HEK293T (cell line): ENCODE measurements at regions not wholly inside any gene's neighbourhood (a gene's known extent, or its start where the extent isn't known, plus 50 kb on each side); places are given as distances from the start of the nearest gene placed in this dataset.

ENCODE experiments used
- ARNT ChIP-seq: fragments of 450-650 bp; IDR thresholded peaks from 2 replicates; pipeline ENCODE4 v1.6.1; 2017; ENCODE audit warnings: mild to moderate bottlenecking
- BHLHE40 ChIP-seq: fragments of 450-650 bp; IDR thresholded peaks from 2 replicates; pipeline ENCODE4 v1.6.1; 2016; ENCODE audit warnings: mild to moderate bottlenecking, moderate library complexity, borderline replicate concordance
- ELF4 ChIP-seq: fragments of 450-650 bp; IDR thresholded peaks from 2 replicates; pipeline ENCODE4 v1.6.1; 2017; ENCODE audit warnings: antibody characterized with exemption
- FOXA1 ChIP-seq: fragments of 450-650 bp; IDR thresholded peaks from 2 replicates; pipeline ENCODE4 v1.6.1; 2016; ENCODE audit warnings: mild to moderate bottlenecking
- FOXM1 ChIP-seq: fragments of 450-650 bp; IDR thresholded peaks from 2 replicates; pipeline ENCODE4 v1.6.1; 2017; ENCODE audit warnings: mild to moderate bottlenecking, borderline replicate concordance
- HDGF ChIP-seq: fragments of 450-650 bp; IDR thresholded peaks from 2 replicates; pipeline ENCODE4 v1.6.1; 2017; ENCODE audit warnings: antibody characterized with exemption, borderline replicate concordance
- L3MBTL2 ChIP-seq: fragments of 450-650 bp; conservative IDR thresholded peaks from 2 replicates; pipeline ENCODE4 v1.6.1; 2016; ENCODE audit warnings: mild to moderate bottlenecking
- LEF1 ChIP-seq: fragments of 450-650 bp; IDR thresholded peaks from 2 replicates; pipeline ENCODE4 v1.6.1; 2017; ENCODE audit warnings: mild to moderate bottlenecking, borderline replicate concordance
- NFRKB ChIP-seq: fragments of 450-650 bp; IDR thresholded peaks from 2 replicates; pipeline ENCODE4 v1.6.1; 2016; ENCODE audit warnings: mild to moderate bottlenecking, moderate library complexity
- PKNOX1 ChIP-seq: fragments of 450-650 bp; IDR thresholded peaks from 2 replicates; pipeline ENCODE4 v1.6.1; 2016
- SP1 ChIP-seq: fragments of 450-650 bp; IDR thresholded peaks from 2 replicates; pipeline ENCODE4 v1.6.1; 2017
- SUZ12 ChIP-seq: fragments of 450-650 bp; IDR thresholded peaks from 2 replicates; pipeline ENCODE4 v1.6.1; 2016; ENCODE audit warnings: mild to moderate bottlenecking
- TARDBP ChIP-seq: fragments of 450-650 bp; IDR thresholded peaks from 2 replicates; pipeline ENCODE4 v1.6.1; 2016
- ZNF384 ChIP-seq: fragments of 450-650 bp; IDR thresholded peaks from 2 replicates; pipeline ENCODE4 v1.6.1; 2016

- TF ChIP-seq ARNT (no peak), SP1 (no peak), SUZ12 (no peak), PKNOX1 (no peak), LEF1 (no peak), HDGF (no peak), FOXA1 (no peak), TARDBP (no peak), ELF4 (no peak), ZNF384 (no peak), BHLHE40 (no peak), FOXM1 (no peak), NFRKB (no peak), L3MBTL2 (no peak)
Measured at GRCh38 chr5:74406844-74407243, 233.7 kb downstream of the ENC1 start.
